Panc1 (cell line): ENCODE measurements at regions not wholly inside any gene's neighbourhood (a gene's known extent, or its start where the extent isn't known, plus 50 kb on each side); places are given as distances from the start of the nearest gene placed in this dataset.

Experiments
- ATAC-seq: fragments of 200-7000 bp; cut with Tn5 transposase; 2 replicates; pipeline ENCODE4 v1.9.1; 2020; ENCODE audit warnings: mild to moderate bottlenecking, moderate library complexity
- BruUV-seq: library from RNA; stranded (reverse); fragments of 400-500 nt; replicated peaks from 2 replicates; lab custom pipeline; 2021; lab: Mats Ljungman, UMichigan
- CTCF ChIA-PET: fragments of 300-600 bp; sonication (Branson Sonifier 250); formaldehyde crosslinking; loops from one replicate; lab custom pipeline; 2022; ENCODE audit warnings: antibody characterized with exemption; lab: Charles Lee
- POLR2A ChIA-PET: fragments of 300-600 bp; sonication (Branson Sonifier 250); formaldehyde crosslinking; loops from one replicate; lab custom pipeline; 2022; ENCODE audit warnings: antibody characterized with exemption; lab: Charles Lee
- DNase-seq: peaks from one replicate; pipeline ENCODE4 v3.0.0-alpha.2; 2010; ENCODE audit warnings: low read depth, low spot score
- H3K27ac ChIP-seq: 2 replicates; pipeline ENCODE4 v1.5.1; 2011; ENCODE audit warnings: mild to moderate bottlenecking, low read length, inconsistent platforms
- H3K27me3 ChIP-seq: fragments of 200-500 bp; sonication (Bioruptor generic); 2 replicates; pipeline ENCODE4 v1.6.0; 2014; ENCODE audit warnings: low read length, inconsistent platforms; ENCODE audit not compliant: control insufficient read depth, insufficient read depth
- H3K36me3 ChIP-seq: fragments of 200-500 bp; sonication (Bioruptor generic); 2 replicates; pipeline ENCODE4 v1.5.1; 2014; ENCODE audit warnings: inconsistent platforms, mild to moderate bottlenecking, low read length, moderate library complexity; ENCODE audit not compliant: control insufficient read depth, insufficient read depth
- H3K4me1 ChIP-seq: 2 replicates; pipeline ENCODE4 v1.5.1; 2011; ENCODE audit warnings: inconsistent platforms, mild to moderate bottlenecking, low read length, moderate library complexity; ENCODE audit not compliant: control insufficient read depth, insufficient read depth
- H3K4me3 ChIP-seq, 2 experiments: 2 replicates each; pipeline ENCODE4 v1.5.1; 2011 to 2012; ENCODE audit warnings: low read depth in 2 of 2, low read length in 2 of 2, mild to moderate bottlenecking in 2 of 2, inconsistent platforms in 1 of 2, moderate library complexity in 1 of 2
- H3K9me3 ChIP-seq: fragments of 200-500 bp; sonication (Bioruptor generic); 2 replicates; pipeline ENCODE4 v1.5.1; 2014; ENCODE audit warnings: low read depth, mild to moderate bottlenecking, inconsistent platforms, low read length, moderate library complexity; ENCODE audit not compliant: control insufficient read depth, insufficient read depth
- CTCF ChIP-seq: fragments of 450-650 bp; IDR thresholded peaks from 2 replicates; pipeline ENCODE4 v1.5.1; 2017; ENCODE audit warnings: mild to moderate bottlenecking
- POLR2AphosphoS5 ChIP-seq: IDR thresholded peaks from 2 replicates; pipeline ENCODE4 v1.6.1; 2012; ENCODE audit warnings: mild to moderate bottlenecking, low read depth, low read length, moderate library complexity
- REST ChIP-seq, 2 experiments: IDR thresholded peaks; 2 replicates each; pipeline ENCODE4 v1.6.1; 2011 to 2012; ENCODE audit warnings: low read depth in 2 of 2, control low read depth in 1 of 2, low read length in 1 of 2, mild to moderate bottlenecking in 1 of 2, moderate library complexity in 1 of 2; ENCODE audit not compliant: insufficient read depth in 1 of 2
- SIN3A ChIP-seq: IDR thresholded peaks from 2 replicates; pipeline ENCODE4 v1.6.1; 2012; ENCODE audit warnings: low read depth, mild to moderate bottlenecking, low read length, moderate library complexity, borderline replicate concordance; ENCODE audit not compliant: insufficient read depth
- TCF7L2 ChIP-seq: IDR thresholded peaks from 2 replicates; pipeline ENCODE4 v1.6.1; 2011; ENCODE audit warnings: mild to moderate bottlenecking, low read depth, low read length, inconsistent platforms
- in situ Hi-C: cut with HindIII; loops from 2 replicates; pipeline ENCODE4 v1.10.0; 2016; ENCODE audit warnings: low sequenced_read_pairs, low pct_unique_long_range_greater_than_20kb
- intact Hi-C: fragments of 100-400 bp; cut with micrococcal nuclease; formaldehyde crosslinking; loops from one replicate; pipeline ENCODE4 v1.10.0; 2022; ENCODE audit not compliant: unreplicated experiment

DNA sequence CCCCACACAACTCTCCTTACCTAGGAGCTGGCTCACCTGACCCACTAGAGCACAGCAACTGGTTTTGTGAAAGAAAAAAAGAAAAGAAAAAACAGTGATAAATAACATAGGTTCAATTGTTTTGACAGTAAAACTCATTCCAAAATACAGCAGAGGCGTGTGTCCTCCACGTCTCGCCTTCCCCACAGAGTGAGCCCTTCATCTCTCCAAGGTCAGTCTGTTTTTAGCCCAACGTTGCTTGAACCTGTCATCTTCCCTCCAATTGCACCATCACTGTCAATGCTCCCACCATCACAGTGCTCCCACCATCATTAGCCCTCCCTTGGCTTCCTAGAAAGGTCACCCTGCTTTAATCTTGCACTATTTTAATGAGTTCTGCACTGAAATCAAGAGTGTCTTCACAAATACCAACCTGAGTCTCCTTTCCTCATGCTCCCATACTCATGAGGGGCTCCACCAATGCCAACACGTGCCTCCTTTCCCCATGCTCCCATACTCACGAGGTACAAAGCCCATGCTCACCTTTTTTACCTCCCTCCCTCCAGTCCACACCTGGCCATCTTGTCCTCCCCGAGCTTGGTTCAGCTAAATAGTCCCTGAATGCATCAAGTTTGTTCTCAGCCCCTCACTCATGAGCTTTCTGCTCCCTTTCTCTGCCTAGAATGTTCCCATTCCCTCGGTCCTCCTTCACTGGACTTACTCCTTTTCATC, 103.7 kb downstream of the IRS2 start:
- DNase-seq (no peak), ATAC-seq (no peak)
- Histone ChIP-seq H3K9me3 (no peaks in the 10 kb centered on the region), H3K4me3 (no peak overlapping the region), H3K4me1 (no peaks in the 10 kb centered on the region), H3K36me3 (no peaks in the 10 kb centered on the region), H3K27me3 (no peaks in the 10 kb centered on the region), H3K27ac (no peak overlapping the region)
- intact Hi-C loops (no loop called here), in situ Hi-C loops (no loop called here)
- ChIA-PET POLR2A (no interaction called here), CTCF (no interaction called here)
- no TSS peak for BruUV-seq
- TF ChIP-seq SIN3A (no peak), REST (IDR thresholded peaks at IDR 0.05; ENCODE audit: insufficient read depth in 1 of 2, low read depth in 2 of 2, low read length in 1 of 2) (no peak), POLR2AphosphoS5 (no peak), TCF7L2 (no peak), CTCF (no peak)

DNA sequence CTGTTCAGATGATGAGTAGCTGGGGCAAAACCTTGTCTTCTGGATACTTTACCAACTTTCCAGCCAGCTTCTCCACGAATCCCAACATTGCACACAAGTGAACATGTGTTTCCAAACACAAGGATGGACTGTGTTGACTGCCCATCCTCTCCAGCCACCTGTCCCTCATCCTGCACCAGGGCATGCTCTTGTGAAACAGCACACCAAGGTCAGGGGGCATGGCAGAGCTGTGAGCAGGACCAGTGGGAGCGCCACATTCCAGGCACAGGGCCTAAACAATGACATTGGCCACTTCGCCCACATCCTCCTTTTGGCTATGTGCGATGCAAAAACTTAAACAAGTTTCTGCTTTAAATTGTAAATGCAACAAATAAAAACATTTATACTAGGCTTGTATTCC, 105.5 kb downstream of the IRS2 start:
- ATAC-seq, result no peak
- BruUV-seq, result no TSS peak
- ChIA-PET CTCF (no interaction called here), POLR2A (no interaction called here)
- intact Hi-C loops (no loop called here), in situ Hi-C loops (no loop called here)
- H3K27ac ChIP-seq, result no peak overlapping the region
- no peaks in the 10 kb centered on the region for H3K36me3 ChIP-seq
- H3K4me1 ChIP-seq, result no peaks in the 10 kb centered on the region
- no peak overlapping the region for H3K4me3 ChIP-seq
- TF ChIP-seq REST (IDR thresholded peaks at IDR 0.05; ENCODE audit: insufficient read depth in 1 of 2, low read depth in 2 of 2, low read length in 1 of 2) (no peak), SIN3A (no peak), TCF7L2 (no peak), CTCF (no peak), POLR2AphosphoS5 (no peak)
- no peaks in the 10 kb centered on the region for H3K27me3 ChIP-seq
- H3K9me3 ChIP-seq, result no peaks in the 10 kb centered on the region
- DNase-seq, result no peak
